SHP77 (cell line): ENCODE measurements at regions not wholly inside any gene's neighbourhood (a gene's known extent, or its start where the extent isn't known, plus 50 kb on each side); places are given as distances from the start of the nearest gene placed in this dataset.
"Not testable (repeated sequence)": the region's sequence is repeated elsewhere in the genome, so short reads cannot be mapped to it uniquely, and the experiment has no call there.

ENCODE experiments used
- DNase-seq, 2 experiments: peaks; one replicate each; lab custom pipeline; 2025; lab: John Stamatoyannopoulos, UW

GRCh38 chr13:37997641-37998040, 128.1 kb upstream of the TRPC4 start:
- DNase-seq, result no peak

DNA sequence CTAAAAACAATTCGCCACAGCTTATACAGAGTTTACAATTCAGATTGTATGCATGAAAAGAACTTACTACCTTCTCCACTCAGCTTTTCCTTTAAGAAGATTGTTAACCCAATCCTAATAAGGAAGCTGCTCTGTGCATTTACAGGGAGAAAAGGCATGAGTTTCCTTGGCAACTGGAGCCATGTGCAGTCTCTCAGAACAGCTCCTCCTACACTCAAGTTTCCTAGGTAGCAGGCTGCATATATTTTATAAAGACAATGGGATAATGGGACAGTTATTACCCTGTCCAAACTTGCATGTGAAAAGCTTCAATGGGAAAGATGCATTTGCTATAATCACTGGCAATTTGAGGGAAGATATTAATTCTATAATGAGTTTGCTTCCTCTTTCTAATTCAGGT, 125.5 kb upstream of the TRPC4 start:
- DNase-seq, result no peak

DNA sequence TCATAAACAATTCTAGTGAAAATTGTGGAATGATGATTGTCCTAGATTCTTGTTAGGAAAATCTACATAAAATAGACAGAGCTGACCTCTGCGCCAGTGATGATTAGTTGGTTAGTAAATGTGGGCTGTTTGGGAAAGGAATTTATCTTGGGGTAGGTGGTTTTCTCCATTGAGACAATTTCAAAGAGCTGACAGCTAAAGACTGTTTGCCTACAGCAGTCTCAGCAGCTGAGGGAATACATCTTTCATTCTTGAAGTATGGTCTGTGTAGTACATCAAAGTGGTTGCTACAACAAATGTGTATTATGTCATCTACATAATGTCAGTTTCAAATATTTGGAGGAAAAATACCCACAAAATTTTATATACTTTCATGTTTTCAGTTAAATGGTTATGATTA, 117.2 kb upstream of the TRPC4 start:
- DNase-seq, result no peak

- no peak for DNase-seq
Measured at GRCh38 chr13:37985281-37985680, 115.7 kb upstream of the TRPC4 start.

GRCh38 chr13:37984357-37984756, 114.8 kb upstream of the TRPC4 start:
- DNase-seq, result no peak

GRCh38 chr13:37981932-37982331, 112.4 kb upstream of the TRPC4 start:
- no peak for DNase-seq

GRCh38 chr13:37978680-37979079, 109.1 kb upstream of the TRPC4 start:
- no peak for DNase-seq

- no peak for DNase-seq
Measured at GRCh38 chr13:37968555-37968954, 99.0 kb upstream of the TRPC4 start.

DNA sequence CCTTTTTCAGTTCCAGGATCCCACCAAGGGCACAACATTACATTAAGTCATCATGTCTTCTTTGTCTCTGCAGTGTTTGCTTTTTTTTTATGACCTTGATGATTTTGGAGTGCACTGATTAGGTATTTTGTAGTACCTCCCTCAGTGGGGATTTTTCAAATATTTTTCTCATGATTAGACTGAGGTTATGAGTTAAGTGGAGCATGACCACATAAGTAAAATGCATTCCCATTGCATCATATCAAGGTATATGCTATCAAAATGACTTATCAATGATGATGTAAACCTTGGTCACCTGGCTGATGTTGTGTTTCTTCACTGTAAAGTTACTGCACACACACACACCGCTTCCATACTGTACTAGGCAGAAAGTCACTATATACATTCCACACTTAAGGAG, 96.7 kb upstream of the TRPC4 start:
- DNase-seq, result no peak

GRCh38 chr13:37960427-37960826, 90.9 kb upstream of the TRPC4 start:
- no peak for DNase-seq

- no peak for DNase-seq
Measured at GRCh38 chr13:37959284-37959683, 89.7 kb upstream of the TRPC4 start.

DNA sequence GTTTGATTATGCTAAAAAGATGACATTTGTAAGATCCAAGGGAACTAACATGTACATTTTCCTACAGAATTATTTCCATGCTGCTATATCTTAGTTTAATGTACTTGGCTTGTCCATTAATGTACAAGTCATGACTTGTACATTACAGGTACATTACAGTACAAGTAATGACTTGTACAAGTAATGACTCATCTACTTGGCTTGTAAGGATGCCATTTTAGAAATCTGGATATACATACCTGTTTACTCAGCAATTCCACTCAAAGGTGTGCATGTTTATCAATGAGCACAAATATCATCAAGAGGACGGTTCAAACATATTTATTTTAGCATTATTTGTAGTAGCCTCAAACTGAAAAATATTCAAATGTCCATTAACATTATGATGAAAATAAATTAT, 87.0 kb upstream of the TRPC4 start:
- no peak for DNase-seq

GRCh38 chr13:37954597-37954996, 85.0 kb upstream of the TRPC4 start:
- not testable (repeated sequence) for DNase-seq

GRCh38 chr13:37954191-37954590, 84.6 kb upstream of the TRPC4 start:
- no peak for DNase-seq

DNA sequence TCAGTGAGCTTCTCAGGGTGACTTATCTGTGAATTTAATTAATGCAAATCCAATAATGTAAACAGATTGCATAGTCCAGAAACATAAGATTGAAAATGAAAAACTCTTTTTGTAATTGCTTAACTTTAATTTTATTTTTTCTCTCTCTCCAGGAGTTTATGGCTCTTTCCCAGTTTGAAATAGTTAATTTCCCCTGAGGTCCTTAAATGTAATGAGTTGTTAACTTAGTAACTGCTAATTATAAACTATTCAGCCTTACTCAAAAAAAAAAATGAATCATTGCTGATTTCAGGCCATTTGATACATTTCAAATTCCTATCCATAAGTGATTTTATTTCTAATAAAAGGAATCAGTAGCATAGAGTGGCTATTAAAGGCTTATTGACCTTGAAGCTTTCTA, 84.1 kb upstream of the TRPC4 start:
- no peak for DNase-seq

- no peak for DNase-seq
Measured at GRCh38 chr13:37950016-37950415, 80.4 kb upstream of the TRPC4 start.

DNA sequence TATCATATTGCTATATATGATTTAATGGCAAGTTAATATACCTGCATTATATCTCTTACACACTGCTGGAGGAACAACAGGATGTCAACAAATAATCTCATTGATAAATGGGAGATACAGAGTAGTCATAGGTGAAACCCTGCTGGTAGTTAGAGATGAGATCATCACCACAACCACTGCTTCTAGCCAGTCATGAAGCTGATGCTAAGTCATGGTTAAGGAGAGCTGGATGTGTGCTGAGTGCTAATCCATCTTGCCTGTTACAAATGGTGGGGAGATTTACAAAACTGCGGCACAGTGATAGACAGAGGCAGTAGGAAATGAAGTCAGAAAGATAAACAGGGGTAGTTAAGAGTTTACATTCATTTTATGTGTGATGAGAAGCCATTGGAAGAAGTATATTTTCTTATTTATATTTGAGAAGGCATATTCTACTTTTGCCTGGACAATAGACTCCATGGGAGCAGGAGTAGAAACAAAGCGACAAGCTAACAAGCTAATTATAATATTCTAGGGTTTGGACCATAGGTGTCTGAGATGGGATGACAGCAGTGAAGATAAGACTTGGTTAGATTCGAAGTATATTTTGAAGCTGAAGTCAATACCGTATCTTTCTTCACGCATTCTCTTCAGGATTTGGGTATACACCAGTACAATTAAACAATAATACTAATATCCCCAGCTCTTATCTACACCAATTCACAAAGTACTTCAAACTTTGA, 78.0 kb upstream of the TRPC4 start:
- no peak for DNase-seq

- DNase-seq, result no peak
Measured at GRCh38 chr13:37945651-37946575, 76.3 kb upstream of the TRPC4 start.

GRCh38 chr13:37944869-37945442, 75.4 kb upstream of the TRPC4 start:
- peak in 1 of 2 experiments; percentile 32 for DNase-seq

DNA sequence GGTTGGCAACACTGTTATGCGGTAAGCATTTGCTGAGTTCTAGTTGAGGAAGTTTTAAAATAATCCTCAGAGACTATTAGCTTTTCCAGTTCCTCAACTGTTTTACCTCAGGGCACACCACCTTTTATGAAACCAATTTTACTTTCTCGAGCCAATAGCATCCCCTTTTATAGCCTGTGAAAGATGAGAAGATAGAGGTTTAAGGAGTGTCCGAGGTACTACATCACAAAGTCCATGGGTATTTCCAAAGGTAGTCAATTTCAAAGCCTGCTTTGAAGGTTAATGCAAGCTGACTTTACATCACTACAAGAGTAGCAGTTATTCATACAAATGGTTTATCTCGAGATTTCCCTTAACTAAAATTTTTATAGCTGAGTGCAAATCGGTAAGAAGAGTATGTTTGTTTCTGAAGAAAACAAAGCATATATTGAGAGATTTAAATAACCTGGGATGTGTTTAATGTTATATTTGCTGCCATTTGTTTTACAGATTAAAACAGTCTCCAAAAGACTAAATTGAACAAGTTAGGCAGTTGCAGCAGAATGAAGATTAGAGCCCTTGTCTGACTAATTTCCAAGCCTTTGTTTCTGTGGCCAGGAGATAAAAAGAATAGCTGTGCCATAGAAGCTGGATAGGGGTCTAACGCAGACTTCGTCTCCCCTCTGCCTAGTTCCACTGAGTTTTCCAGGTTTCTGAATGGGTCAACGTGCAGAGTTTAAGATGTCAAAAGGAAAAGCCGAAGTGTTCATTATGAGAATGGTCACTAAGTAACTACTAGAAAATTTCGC, 74.7 kb upstream of the TRPC4 start:
- no peak for DNase-seq

GRCh38 chr13:37942929-37943328, 73.4 kb upstream of the TRPC4 start:
- no peak for DNase-seq
